NCI-H2107 treated with DMSO at 0.1 percent for 48 hours (cell line): ENCODE measurements at regions not wholly inside any gene's neighbourhood (a gene's known extent, or its start where the extent isn't known, plus 50 kb on each side); places are given as distances from the start of the nearest gene placed in this dataset.

Source experiments
- DNase-seq: peaks from one replicate; lab custom pipeline; 2025; ENCODE audit not compliant: unreplicated experiment; lab: John Stamatoyannopoulos, UW

- no peak for DNase-seq
Observed at GRCh38 chr22:48869161-48869560, 958.5 kb downstream of the BRD1 start.

- no peak for DNase-seq
Observed at GRCh38 chr22:48868554-48868953, 959.1 kb downstream of the BRD1 start.

GRCh38 chr22:48867891-48868290 lies 959.8 kb downstream of the BRD1 start:
- DNase-seq = no peak

DNA sequence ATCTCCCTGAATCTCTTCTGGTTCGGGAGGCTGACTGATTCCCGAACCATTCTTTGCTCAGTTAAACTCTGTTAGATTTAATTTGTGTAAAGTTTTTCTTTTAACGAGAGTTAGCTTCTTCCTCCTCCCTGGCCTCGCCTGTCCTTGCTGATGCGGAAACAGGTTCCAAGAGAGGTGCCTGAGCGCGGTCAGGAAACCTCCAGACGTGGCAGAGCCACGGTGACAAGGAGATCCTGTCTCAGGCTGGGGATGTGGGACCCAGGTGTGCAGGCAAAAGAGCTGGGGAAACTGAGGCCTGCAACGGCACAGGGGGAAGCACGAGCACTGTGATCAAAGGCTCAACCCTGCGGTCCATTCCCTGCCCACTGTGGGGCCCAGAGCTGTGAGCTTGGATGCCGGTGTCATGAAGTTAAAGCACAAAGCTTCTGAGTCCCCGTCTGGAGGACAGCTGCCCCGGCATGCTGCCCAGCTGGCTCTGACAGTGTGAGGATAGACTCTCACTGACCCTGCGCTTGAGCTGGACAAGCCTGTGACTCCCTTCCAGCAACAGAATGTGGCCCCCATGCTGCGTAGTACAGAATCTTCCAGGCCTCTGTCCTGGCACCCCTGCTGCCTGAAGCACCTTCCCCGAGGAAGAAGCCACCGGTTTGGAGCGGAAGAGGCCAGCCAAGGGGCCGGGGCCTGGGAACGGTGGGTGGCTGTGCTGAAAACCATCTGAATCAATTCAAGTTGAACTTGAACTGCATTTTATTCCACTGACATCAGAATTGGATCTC lies 960.6 kb downstream of the BRD1 start:
- no peak for DNase-seq

GRCh38 chr22:48864748-48865147 lies 962.9 kb downstream of the BRD1 start:
- no peak for DNase-seq

- no peak for DNase-seq
Observed at GRCh38 chr22:48863965-48864528, 963.6 kb downstream of the BRD1 start.

DNA sequence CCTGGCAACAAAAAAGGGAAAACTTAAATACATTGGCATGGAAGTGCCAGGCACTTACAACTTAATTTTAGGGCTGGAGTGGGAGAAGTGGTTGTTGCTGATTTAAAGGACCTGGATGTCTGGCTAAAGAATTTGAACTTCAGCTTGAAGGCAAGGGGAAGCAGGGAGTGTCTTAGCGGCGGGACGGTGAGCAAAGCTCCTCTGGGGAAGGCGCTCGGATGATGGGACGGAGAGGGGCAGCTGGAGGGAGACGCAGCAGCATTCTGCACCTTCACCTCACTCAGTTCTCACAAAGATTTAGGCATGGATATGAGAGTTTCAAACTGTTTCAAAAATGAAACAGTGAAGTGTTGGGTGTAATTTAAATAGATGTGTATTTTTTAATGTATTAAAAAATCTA lies 967.1 kb downstream of the BRD1 start:
- DNase-seq = no peak

- no peak for DNase-seq
Observed at GRCh38 chr22:48858856-48859255, 968.8 kb downstream of the BRD1 start.

GRCh38 chr22:48858121-48858520 lies 969.6 kb downstream of the BRD1 start:
- no peak for DNase-seq

DNA sequence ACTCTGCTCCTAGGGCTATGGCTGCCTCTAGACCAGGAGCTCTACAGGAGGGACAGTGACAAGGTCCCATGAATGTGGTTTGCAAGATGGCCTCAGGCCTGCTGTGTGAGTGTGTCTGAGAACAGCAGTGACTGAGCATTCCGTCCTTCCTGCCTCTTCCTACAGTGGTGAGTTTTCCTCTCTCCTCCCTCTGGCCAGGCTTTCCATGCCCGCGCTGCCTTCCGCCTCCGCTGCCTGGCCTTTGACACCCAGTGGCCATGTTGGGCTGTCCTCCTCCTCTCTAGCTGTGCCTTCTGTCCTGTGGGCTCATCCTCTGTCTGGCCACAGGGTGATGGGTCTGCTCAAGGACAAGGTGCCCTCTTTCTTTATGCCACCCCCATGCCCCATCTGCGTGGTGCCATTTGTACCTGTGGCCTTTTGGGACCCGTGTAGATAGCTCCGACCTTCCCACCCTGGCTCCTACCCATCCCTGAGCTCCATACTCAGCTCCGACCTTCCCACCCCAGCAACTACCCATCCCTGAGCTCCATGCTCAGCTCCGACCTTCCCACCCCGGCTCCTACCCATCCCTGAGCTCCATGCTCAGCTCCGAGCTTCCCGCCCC lies 970.4 kb downstream of the BRD1 start:
- no peak for DNase-seq

DNA sequence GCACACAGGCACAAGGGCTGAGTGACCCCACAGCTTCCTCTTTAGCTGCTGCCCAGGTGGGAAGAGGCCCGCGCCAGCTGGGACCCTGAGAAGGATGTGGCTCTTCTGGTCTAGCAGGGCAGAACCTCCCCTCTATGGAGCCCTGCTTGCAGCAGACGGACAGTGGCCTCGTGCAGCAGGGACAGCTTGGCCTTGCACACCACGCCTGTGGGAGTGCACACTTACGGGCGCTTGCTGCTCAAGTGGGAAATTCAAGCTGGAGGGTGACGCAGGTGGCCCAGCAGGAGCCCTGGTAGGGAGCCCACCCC lies 971.4 kb downstream of the BRD1 start:
- no peak for DNase-seq

DNA sequence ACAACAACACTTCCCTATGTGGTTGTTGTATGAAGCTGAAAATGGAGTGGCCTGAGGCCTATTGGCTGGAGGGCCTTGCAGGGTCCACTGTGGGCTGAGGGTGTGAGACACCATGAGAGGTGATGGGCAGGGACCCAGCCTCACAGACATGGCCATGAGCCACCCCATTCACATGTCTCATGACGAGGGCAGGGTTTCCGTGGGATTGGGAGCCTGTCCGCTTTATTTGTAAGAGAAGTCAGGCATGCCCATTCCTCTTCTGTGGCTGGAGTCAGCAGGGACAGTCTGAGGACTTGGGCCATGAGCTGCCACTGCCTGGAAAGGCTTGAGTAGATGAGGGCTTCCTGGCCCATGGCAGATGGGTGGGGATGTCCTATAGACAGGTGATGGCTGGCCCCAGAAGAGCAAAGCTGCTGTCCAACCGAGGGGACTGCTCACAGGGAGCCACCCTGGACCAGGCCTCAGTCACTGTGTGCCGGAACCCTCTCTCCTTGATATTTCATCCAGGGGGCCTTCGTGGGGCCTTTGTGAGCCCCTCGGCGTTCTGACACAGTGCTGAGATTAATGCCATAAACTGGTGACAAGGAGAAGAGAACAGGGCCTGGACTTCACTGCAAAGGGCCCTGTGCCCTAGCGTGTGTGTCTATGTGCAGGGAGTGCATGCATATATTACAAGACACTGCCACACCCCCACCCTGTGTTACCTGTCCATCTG lies 971.9 kb downstream of the BRD1 start:
- no peak for DNase-seq

DNA sequence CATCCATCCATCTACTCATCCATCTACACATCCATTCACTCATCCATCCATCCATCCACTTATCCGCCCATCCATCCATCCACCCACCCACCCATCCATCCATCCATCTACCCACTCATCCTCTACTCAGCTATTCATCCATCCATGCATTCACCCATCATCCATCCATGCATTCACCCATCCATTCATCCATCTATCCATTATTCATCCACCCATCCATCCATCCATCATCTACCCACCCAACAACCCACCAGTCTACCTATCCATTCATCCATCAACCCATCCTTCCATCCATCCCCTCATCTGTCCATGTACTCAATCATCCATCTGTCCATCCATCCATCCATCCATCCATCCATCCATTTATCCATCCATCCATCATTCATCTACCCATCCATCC lies 972.7 kb downstream of the BRD1 start:
- no peak for DNase-seq

DNA sequence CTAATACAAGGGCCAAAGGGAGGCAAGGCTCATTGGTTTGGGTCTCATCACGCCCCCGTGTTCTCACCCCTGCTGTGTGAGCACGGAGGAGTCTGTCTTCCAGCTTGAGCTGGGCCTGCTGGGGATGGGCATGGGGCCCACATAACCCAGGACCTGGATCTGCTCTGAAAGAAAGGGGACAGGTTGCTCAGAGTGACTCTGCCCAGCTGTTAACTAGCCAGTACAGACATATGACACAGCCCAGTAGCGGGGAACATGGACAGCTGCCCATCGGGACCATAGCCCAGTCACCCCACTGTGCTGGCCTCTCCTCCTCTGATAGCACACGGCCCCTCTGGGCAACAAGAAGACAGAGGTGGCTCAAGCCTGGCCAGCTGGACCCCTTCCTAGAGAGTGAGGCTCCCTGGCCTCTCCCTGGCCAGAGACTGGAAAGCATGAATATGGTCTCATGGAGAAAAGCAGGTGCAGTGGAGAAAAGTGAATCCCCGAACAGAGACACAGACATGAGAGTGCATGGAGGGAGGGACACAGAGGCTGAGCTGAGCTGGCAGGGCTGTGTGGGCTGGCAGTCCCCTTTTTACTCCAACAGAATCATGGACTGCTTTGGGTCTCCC lies 973.9 kb downstream of the BRD1 start:
- no peak for DNase-seq

GRCh38 chr22:48851933-48852549 lies 975.6 kb downstream of the BRD1 start:
- no peak for DNase-seq

DNA sequence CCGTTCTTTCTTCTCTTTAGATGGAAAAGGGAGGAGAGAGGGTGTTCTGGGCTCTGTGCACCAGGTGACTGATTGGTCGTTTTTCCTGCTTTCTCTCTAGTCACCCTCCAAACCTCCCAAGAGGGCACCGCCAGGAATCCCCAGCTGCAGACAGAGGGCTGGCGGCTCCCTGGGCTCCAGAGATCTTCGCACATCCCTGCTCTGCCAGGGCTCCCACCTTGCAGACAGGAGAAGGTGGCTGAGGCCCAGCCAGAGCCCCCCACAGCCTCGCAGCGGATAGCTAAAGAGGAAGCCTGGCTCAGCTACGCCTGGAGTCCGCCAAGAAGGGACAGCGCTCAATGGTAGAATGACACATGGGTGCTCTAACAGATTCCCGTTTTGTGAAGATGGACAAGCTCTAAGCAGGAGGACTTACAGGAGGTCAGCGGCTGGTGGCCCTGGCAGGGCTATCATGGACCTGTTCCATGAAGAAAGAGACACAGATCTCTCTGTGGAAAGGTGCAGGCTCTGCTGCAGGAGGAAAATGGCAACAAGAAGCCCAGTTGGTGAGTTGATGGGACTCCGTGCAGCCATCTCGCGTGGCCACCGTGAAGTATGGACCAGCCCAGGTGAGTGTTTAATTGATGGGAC lies 976.9 kb downstream of the BRD1 start:
- DNase-seq = no peak

- DNase-seq = peak; percentile 18
Observed at GRCh38 chr22:48849963-48850657, 977.6 kb downstream of the BRD1 start.

GRCh38 chr22:48849219-48849912 lies 978.3 kb downstream of the BRD1 start:
- no peak for DNase-seq

GRCh38 chr22:48846200-48846599 lies 981.5 kb downstream of the BRD1 start:
- no peak for DNase-seq
